K562 (cell line): ENCODE measurements at regions not wholly inside any gene's neighbourhood (a gene's known extent, or its start where the extent isn't known, plus 50 kb on each side); places are given as distances from the start of the nearest gene placed in this dataset.

ENCODE experiments used
- ARNT ChIP-seq, 2 experiments: fragments of 450-650 bp; IDR thresholded peaks; 2 replicates each; pipeline ENCODE4 v1.6.1; 2016; ENCODE audit warnings: mild to moderate bottlenecking in 1 of 2
- CTCF ChIP-seq, 3 experiments: IDR thresholded peaks in 2 of 3; conservative IDR thresholded peaks in 1 of 3; 2 replicates each; pipeline ENCODE4 v1.5.1; 2011 to 2012; ENCODE audit warnings: low read length in 3 of 3, mild to moderate bottlenecking in 3 of 3, control low read depth in 2 of 3, improper control_type of control experiment in 1 of 3, inconsistent platforms in 1 of 3, low read depth in 1 of 3, mixed read lengths in 1 of 3, moderate library complexity in 1 of 3; ENCODE audit not compliant: insufficient read depth in 2 of 3
- E2F4 ChIP-seq: sonication (generic); formaldehyde crosslinking; IDR thresholded peaks from 2 replicates; pipeline ENCODE4 v1.8.0; 2022; ENCODE audit warnings: mild to moderate bottlenecking, low read depth, missing genetic modification reagents
- E2F5 ChIP-seq: sonication (generic); formaldehyde crosslinking; IDR thresholded peaks from 2 replicates; pipeline ENCODE4 v1.8.0; 2022; ENCODE audit warnings: mild to moderate bottlenecking, missing genetic modification reagents
- EP300 ChIP-seq: IDR thresholded peaks from 2 replicates; pipeline ENCODE4 v1.6.1; 2012; ENCODE audit warnings: low read length, improper control_type of control experiment
- ETV6 ChIP-seq, 3 experiments: fragments of 150-350 bp in 1 of 3; sonication (generic) in 1 of 3; formaldehyde crosslinking in 1 of 3; IDR thresholded peaks; 2 replicates each; pipeline versions ENCODE4 v1.6.1 to v1.8.0; 2014 to 2022; ENCODE audit warnings: borderline replicate concordance in 2 of 3, low read depth in 2 of 3, antibody characterized with exemption in 1 of 3, low read length in 1 of 3, mild to moderate bottlenecking in 1 of 3, missing genetic modification reagents in 1 of 3
- EZH2 ChIP-seq: IDR thresholded peaks from 2 replicates; pipeline ENCODE4 v1.6.1; 2012; ENCODE audit warnings: low read depth, mild to moderate bottlenecking, inconsistent platforms, low read length, borderline replicate concordance
- FOXP1 ChIP-seq: sonication (generic); formaldehyde crosslinking; IDR thresholded peaks from 2 replicates; pipeline ENCODE4 v1.8.0; 2022; ENCODE audit warnings: mild to moderate bottlenecking, missing genetic modification reagents
- JUND ChIP-seq, 2 experiments: IDR thresholded peaks; 2 replicates in 1 of 2; 3 replicates in 1 of 2; pipeline ENCODE4 v1.6.1; 2011; ENCODE audit warnings: borderline replicate concordance in 2 of 2, low read depth in 2 of 2, low read length in 2 of 2, improper control_type of control experiment in 1 of 2, missing biosample characterization in 1 of 2, missing genetic modification characterization in 1 of 2, missing genetic modification reagents in 1 of 2
- MXI1 ChIP-seq: IDR thresholded peaks from 2 replicates; pipeline ENCODE4 v1.6.1; 2011; ENCODE audit warnings: low read depth, mild to moderate bottlenecking, improper control_type of control experiment, low read length
- NKRF ChIP-seq: fragments of 450-650 bp; IDR thresholded peaks from 2 replicates; pipeline ENCODE4 v1.6.1; 2016; ENCODE audit warnings: borderline replicate concordance
- ZBTB17 ChIP-seq: fragments of 450-650 bp; formaldehyde crosslinking; IDR thresholded peaks from 2 replicates; pipeline ENCODE4 v1.4.0; 2020; ENCODE audit warnings: mild to moderate bottlenecking
- TF ChIP-seq, protein P1 (sequence below): sonication (generic); formaldehyde crosslinking; IDR thresholded peaks from 2 replicates; pipeline ENCODE4 v1.8.1; 2023; ENCODE audit warnings: missing genetic modification reagents, mild to moderate bottlenecking, borderline replicate concordance
- TF ChIP-seq, protein P2 (sequence below): fragments of 450-650 bp; formaldehyde crosslinking; IDR thresholded peaks from 2 replicates; pipeline ENCODE4 v1.4.0; 2020; ENCODE audit warnings: mild to moderate bottlenecking, moderate library complexity

DNA sequence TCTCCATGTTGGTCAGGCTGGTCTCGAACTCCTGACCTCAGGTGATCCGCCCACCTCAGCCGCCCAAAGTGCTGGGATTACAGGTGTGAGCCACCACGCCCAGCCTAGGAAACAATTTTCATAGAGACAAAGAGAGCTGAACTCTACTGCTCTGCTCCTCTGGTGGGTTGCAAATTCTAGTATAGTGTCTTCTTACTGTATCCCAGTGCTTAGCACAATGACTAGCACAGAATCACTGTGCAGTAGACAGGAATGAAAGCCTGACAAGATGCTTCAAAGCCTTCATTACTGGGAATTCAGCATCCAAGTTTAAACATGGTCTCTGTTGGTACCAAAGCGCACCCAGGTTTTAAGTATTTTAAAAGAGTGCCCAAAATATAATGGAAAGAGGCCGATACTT is 96.5 kb upstream of the SALL4 start:
- TF ChIP-seq E2F5 (CRISPR knock-in tag) (no peak), E2F4 (no peak), EZH2 (no peak), JUND (IDR thresholded peaks at IDR 0.05; ENCODE audit: borderline replicate concordance, low read depth, low read length) (no peak), JUND (tag; IDR thresholded peaks at IDR 0.05; ENCODE audit: borderline replicate concordance, low read depth, low read length) (no peak), ZBTB17 (no peak), EP300 (no peak), ARNT (IDR thresholded peaks at IDR 0.05) (no peak), ETV6 (IDR thresholded peaks at IDR 0.05; ENCODE audit: borderline replicate concordance in 1 of 2, low read depth in 2 of 2, low read length in 1 of 2) (no peak), ETV6 (CRISPR knock-in tag; IDR thresholded peaks at IDR 0.05; ENCODE audit: borderline replicate concordance) (no peak), NKRF (no peak), CTCF (IDR thresholded peaks at IDR 0.05 in 2 of 3, conservative IDR thresholded peaks at IDR 0.05 in 1 of 3; ENCODE audit: insufficient read depth in 2 of 3, low read depth in 1 of 3, low read length in 3 of 3) (no peak), FOXP1 (CRISPR knock-in tag) (no peak), MXI1 (no peak)
- TF ChIP-seq, protein P1, sequence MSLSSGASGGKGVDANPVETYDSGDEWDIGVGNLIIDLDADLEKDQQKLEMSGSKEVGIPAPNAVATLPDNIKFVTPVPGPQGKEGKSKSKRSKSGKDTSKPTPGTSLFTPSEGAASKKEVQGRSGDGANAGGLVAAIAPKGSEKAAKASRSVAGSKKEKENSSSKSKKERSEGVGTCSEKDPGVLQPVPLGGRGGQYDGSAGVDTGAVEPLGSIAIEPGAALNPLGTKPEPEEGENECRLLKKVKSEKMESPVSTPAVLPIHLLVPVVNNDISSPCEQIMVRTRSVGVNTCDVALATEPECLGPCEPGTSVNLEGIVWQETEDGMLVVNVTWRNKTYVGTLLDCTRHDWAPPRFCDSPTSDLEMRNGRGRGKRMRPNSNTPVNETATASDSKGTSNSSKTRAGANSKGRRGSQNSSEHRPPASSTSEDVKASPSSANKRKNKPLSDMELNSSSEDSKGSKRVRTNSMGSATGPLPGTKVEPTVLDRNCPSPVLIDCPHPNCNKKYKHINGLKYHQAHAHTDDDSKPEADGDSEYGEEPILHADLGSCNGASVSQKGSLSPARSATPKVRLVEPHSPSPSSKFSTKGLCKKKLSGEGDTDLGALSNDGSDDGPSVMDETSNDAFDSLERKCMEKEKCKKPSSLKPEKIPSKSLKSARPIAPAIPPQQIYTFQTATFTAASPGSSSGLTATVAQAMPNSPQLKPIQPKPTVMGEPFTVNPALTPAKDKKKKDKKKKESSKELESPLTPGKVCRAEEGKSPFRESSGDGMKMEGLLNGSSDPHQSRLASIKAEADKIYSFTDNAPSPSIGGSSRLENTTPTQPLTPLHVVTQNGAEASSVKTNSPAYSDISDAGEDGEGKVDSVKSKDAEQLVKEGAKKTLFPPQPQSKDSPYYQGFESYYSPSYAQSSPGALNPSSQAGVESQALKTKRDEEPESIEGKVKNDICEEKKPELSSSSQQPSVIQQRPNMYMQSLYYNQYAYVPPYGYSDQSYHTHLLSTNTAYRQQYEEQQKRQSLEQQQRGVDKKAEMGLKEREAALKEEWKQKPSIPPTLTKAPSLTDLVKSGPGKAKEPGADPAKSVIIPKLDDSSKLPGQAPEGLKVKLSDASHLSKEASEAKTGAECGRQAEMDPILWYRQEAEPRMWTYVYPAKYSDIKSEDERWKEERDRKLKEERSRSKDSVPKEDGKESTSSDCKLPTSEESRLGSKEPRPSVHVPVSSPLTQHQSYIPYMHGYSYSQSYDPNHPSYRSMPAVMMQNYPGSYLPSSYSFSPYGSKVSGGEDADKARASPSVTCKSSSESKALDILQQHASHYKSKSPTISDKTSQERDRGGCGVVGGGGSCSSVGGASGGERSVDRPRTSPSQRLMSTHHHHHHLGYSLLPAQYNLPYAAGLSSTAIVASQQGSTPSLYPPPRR (CRISPR knock-in tag) = no peak
- TF ChIP-seq, protein P2, sequence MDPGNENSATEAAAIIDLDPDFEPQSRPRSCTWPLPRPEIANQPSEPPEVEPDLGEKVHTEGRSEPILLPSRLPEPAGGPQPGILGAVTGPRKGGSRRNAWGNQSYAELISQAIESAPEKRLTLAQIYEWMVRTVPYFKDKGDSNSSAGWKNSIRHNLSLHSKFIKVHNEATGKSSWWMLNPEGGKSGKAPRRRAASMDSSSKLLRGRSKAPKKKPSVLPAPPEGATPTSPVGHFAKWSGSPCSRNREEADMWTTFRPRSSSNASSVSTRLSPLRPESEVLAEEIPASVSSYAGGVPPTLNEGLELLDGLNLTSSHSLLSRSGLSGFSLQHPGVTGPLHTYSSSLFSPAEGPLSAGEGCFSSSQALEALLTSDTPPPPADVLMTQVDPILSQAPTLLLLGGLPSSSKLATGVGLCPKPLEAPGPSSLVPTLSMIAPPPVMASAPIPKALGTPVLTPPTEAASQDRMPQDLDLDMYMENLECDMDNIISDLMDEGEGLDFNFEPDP (CRISPR knock-in tag) = no peak
